ENCODE measurements at regions not wholly inside any gene's neighbourhood (a gene's known extent, or its start where the extent isn't known, plus 50 kb on each side); places are given as distances from the start of the nearest gene placed in this dataset.

DNA sequence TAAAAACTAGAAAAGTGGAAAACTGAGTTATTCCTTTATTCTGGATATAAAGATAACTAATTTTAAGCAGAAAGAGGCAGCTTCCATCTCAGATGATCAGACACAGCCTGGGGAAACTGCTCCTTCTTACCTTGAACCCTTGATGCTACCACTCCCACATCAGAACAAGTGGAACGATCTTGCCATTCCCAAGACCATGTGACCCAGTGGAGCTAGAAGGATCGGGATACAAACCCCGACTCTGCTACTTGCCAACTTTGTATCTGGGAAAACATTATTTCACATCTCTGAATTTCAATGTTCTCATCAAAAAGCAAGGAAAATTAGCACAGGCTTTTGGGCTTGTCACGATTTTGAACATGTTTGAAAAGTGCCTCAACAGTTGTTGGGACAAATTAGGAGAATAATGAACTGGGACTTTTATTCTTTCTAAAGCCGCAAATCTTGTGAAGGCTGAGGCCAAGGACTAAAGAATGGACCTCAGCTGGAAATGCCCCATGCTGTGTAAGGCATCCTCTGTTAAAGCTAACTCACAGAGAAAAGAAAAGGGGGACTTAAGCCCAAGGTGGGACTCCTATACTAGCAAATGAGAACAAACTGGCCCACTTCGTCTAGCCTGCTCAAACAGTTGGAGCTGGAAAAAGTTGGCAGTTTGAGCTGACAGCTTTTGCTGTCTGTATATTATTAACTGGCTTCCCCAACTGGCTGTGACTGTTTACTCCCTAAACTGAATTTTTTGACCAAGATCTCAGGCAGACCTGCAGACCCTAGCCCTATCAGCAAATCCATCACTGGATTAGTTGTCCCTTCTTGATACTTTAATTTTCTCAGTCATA lies 552.3 kb downstream of the EFNA5 start:
- TF ChIP-seq, protein P1, sequence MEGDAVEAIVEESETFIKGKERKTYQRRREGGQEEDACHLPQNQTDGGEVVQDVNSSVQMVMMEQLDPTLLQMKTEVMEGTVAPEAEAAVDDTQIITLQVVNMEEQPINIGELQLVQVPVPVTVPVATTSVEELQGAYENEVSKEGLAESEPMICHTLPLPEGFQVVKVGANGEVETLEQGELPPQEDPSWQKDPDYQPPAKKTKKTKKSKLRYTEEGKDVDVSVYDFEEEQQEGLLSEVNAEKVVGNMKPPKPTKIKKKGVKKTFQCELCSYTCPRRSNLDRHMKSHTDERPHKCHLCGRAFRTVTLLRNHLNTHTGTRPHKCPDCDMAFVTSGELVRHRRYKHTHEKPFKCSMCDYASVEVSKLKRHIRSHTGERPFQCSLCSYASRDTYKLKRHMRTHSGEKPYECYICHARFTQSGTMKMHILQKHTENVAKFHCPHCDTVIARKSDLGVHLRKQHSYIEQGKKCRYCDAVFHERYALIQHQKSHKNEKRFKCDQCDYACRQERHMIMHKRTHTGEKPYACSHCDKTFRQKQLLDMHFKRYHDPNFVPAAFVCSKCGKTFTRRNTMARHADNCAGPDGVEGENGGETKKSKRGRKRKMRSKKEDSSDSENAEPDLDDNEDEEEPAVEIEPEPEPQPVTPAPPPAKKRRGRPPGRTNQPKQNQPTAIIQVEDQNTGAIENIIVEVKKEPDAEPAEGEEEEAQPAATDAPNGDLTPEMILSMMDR (IDR thresholded peaks at IDR 0.05) = no peak
- TF ChIP-seq POLR2AphosphoS5 (IDR thresholded peaks at IDR 0.05) (no peak), POLR2A (IDR thresholded peaks at IDR 0.05) (no peak)
